ENCODE measurements at regions not wholly inside any gene's neighbourhood (a gene's known extent, or its start where the extent isn't known, plus 50 kb on each side); places are given as distances from the start of the nearest gene placed in this dataset.

- TF ChIP-seq POLR2A (IDR thresholded peaks at IDR 0.05) (no peak), EP300 (IDR thresholded peaks at IDR 0.05) (no peak), POLR2AphosphoS5 (IDR thresholded peaks at IDR 0.05) (no peak)
- TF ChIP-seq, protein P1, sequence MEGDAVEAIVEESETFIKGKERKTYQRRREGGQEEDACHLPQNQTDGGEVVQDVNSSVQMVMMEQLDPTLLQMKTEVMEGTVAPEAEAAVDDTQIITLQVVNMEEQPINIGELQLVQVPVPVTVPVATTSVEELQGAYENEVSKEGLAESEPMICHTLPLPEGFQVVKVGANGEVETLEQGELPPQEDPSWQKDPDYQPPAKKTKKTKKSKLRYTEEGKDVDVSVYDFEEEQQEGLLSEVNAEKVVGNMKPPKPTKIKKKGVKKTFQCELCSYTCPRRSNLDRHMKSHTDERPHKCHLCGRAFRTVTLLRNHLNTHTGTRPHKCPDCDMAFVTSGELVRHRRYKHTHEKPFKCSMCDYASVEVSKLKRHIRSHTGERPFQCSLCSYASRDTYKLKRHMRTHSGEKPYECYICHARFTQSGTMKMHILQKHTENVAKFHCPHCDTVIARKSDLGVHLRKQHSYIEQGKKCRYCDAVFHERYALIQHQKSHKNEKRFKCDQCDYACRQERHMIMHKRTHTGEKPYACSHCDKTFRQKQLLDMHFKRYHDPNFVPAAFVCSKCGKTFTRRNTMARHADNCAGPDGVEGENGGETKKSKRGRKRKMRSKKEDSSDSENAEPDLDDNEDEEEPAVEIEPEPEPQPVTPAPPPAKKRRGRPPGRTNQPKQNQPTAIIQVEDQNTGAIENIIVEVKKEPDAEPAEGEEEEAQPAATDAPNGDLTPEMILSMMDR (IDR thresholded peaks at IDR 0.05): no peak
Observed at GRCh38 chr15:77744398-77744797, 111.7 kb upstream of the LINGO1 start.
